GM12892 (cell line): ENCODE measurements at regions not wholly inside any gene's neighbourhood (a gene's known extent, or its start where the extent isn't known, plus 50 kb on each side); places are given as distances from the start of the nearest gene placed in this dataset.

Experiments used
- POLR2A ChIP-seq: IDR thresholded peaks from 2 replicates; pipeline ENCODE4 v1.6.1; 2011; ENCODE audit warnings: low read depth, low read length, control low read depth
- POLR2AphosphoS5 ChIP-seq: IDR thresholded peaks from 2 replicates; pipeline ENCODE4 v1.6.1; 2011; ENCODE audit warnings: low read depth, low read length, control low read depth

DNA sequence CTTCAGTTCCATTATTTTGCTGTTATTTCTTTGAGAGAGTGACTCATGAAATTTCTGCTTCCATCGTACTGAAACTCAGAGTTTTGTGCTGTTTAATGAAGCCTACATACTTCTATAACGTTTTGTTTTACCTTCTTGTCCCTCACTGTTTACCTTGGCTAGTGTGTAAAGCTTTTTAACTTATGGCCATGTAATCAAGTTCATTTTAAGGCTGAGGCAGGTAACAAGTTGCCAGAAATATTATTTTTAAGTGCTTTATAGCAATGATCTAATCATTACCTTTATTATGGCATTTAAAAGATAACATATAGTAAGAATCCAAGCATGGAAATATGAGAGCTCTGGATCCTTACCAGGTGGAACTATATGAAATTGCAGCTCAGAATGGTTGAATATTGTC is 102.3 kb upstream of the FAT1 start:
- TF ChIP-seq POLR2A (no peak), POLR2AphosphoS5 (no peak)
